PC-3 (cell line): ENCODE measurements at regions not wholly inside any gene's neighbourhood (a gene's known extent, or its start where the extent isn't known, plus 50 kb on each side); places are given as distances from the start of the nearest gene placed in this dataset.

Experiments used
- CTCF ChIP-seq: fragments of 300-600 bp; sonication (generic); conservative IDR thresholded peaks from 2 replicates; pipeline ENCODE4 v1.5.1; 2017; ENCODE audit warnings: antibody characterized with exemption, low read depth, mild to moderate bottlenecking, low read length
- EZH2 ChIP-seq: fragments of 300-600 bp; sonication (generic); IDR thresholded peaks from one replicate; pipeline ENCODE4 v1.6.1; 2017; ENCODE audit warnings: antibody characterized with exemption, mild to moderate bottlenecking, low read length; ENCODE audit not compliant: unreplicated experiment
- EZH2phosphoT487 ChIP-seq: fragments of 300-600 bp; sonication (generic); IDR thresholded peaks from 2 replicates; pipeline ENCODE4 v1.6.1; 2018; ENCODE audit warnings: mild to moderate bottlenecking, antibody characterized with exemption, low read length, borderline replicate concordance

DNA sequence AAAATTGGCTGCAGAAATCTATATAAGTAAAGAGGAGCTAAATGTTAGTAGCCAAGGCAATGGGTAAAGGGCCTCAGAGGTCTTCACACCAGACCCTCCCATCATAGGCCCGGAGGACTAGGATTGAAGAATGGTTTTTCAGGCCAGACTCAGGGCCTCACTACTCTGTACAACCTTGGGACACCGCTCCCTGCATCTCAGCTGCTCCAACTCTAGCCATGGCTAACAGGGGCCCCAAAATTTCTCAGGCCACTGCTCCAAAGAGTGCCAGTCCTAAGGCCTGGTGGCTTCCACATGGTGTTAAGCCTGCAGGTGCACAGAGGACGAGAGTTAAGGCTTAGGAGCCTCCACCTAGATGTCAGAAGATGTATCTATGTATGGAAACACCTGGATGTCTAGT is 155.5 kb upstream of the MGAT4C start:
- no peak for TF ChIP-seq CTCF
- TF ChIP-seq EZH2 = no peak
- TF ChIP-seq EZH2phosphoT487 = no peak
